GM19467 (cell line): ENCODE measurements at regions not wholly inside any gene's neighbourhood (a gene's known extent, or its start where the extent isn't known, plus 50 kb on each side); places are given as distances from the start of the nearest gene placed in this dataset.

Experiments
- ATAC-seq: cut with Tn5 transposase; IDR thresholded peaks from one replicate; pipeline ENCODE4 v1.9.1; 2021; ENCODE audit warnings: mild to moderate bottlenecking, moderate library complexity; ENCODE audit not compliant: unreplicated experiment

- no peak for ATAC-seq
These were observed 88.8 kb downstream of the C16orf95 start for GRCh38 chr16:87228363-87228762.

- ATAC-seq, result no peak
These were observed 87.7 kb downstream of the C16orf95 start for GRCh38 chr16:87229230-87230188.

GRCh38 chr16:87230571-87230970 is 86.6 kb downstream of the C16orf95 start:
- no peak for ATAC-seq

GRCh38 chr16:87231295-87231694 is 85.9 kb downstream of the C16orf95 start:
- ATAC-seq, result no peak

GRCh38 chr16:87231911-87232310 is 85.3 kb downstream of the C16orf95 start:
- no peak for ATAC-seq

- ATAC-seq, result no peak
These were observed 83.3 kb downstream of the C16orf95 start for GRCh38 chr16:87233928-87234327.

- no peak for ATAC-seq
These were observed 82.6 kb downstream of the C16orf95 start for GRCh38 chr16:87234601-87235000.

- no peak for ATAC-seq
These were observed 81.2 kb downstream of the C16orf95 start for GRCh38 chr16:87235810-87236515.

- no peak for ATAC-seq
These were observed 80.6 kb downstream of the C16orf95 start for GRCh38 chr16:87236516-87237115.

GRCh38 chr16:87238361-87238715 is 78.9 kb downstream of the C16orf95 start:
- ATAC-seq, result no peak

GRCh38 chr16:87239545-87239944 is 77.6 kb downstream of the C16orf95 start:
- ATAC-seq, result no peak

- no peak for ATAC-seq
These were observed 76.7 kb downstream of the C16orf95 start for GRCh38 chr16:87240211-87241136.

GRCh38 chr16:87241137-87241771 is 75.9 kb downstream of the C16orf95 start:
- no peak for ATAC-seq

- ATAC-seq, result no peak
These were observed 73.7 kb downstream of the C16orf95 start for GRCh38 chr16:87243478-87243877.

GRCh38 chr16:87244636-87245197 is 72.5 kb downstream of the C16orf95 start:
- ATAC-seq, result no peak

GRCh38 chr16:87245511-87245910 is 71.7 kb downstream of the C16orf95 start:
- no peak for ATAC-seq

- no peak for ATAC-seq
These were observed 70.7 kb downstream of the C16orf95 start for GRCh38 chr16:87246269-87247065.

- no peak for ATAC-seq
These were observed 68.5 kb downstream of the C16orf95 start for GRCh38 chr16:87248714-87249113.

GRCh38 chr16:87249425-87249824 is 67.8 kb downstream of the C16orf95 start:
- no peak for ATAC-seq
